ENCODE measurements at regions not wholly inside any gene's neighbourhood (a gene's known extent, or its start where the extent isn't known, plus 50 kb on each side); places are given as distances from the start of the nearest gene placed in this dataset.

DNA sequence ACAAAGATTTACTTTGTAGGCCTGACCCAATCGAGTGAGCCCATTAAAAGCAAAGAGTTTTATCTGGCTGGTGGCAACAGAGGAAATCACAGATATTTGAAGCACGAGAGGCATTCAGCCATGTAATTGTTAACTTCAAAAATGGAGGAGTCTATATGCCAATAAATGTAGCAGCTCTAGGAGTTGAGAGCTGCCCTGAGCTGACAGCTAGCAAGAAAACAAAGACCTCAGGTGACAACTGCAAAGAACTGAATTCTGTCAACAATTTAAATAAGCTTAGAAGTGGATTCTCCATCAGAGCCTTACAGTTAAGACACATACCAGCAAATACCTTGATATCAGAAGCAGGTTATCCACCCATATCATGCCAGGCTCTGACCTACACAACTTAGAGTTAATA lies 463.1 kb upstream of the NEGR1 start:
- Mint-ChIP-seq H3K36me3 (ENCODE audit: low read depth) (no peaks in the 10 kb centered on the region), H3K4me1 (no peaks in the 10 kb centered on the region), H3K27ac (no peak overlapping the region), H3K9me3 (no peaks in the 10 kb centered on the region), H3K27me3 (ENCODE audit: insufficient read depth) (no peaks in the 10 kb centered on the region), H3K4me3 (no peak overlapping the region)
- Histone ChIP-seq H3K27me3 (ENCODE audit: control insufficient read depth, insufficient read depth, low read length, poor library complexity, severe bottlenecking) (no peaks in the 10 kb centered on the region), H3K27ac (ENCODE audit: low read depth, low read length) (no peak overlapping the region), H3K9me3 (ENCODE audit: control insufficient read depth, low read length) (no peaks in the 10 kb centered on the region), H3K4me3 (ENCODE audit: low read length) (no peak overlapping the region), H3K9ac (ENCODE audit: extremely low read depth, low read length, poor library complexity, severe bottlenecking) (no peak overlapping the region), H3K4me1 (ENCODE audit: control insufficient read depth, insufficient read depth, low read length) (no peaks in the 10 kb centered on the region), H3K36me3 (ENCODE audit: control insufficient read depth, insufficient read depth, low read length) (no peaks in the 10 kb centered on the region)
- DNase-seq, result no peak
- TF ChIP-seq, protein P1, sequence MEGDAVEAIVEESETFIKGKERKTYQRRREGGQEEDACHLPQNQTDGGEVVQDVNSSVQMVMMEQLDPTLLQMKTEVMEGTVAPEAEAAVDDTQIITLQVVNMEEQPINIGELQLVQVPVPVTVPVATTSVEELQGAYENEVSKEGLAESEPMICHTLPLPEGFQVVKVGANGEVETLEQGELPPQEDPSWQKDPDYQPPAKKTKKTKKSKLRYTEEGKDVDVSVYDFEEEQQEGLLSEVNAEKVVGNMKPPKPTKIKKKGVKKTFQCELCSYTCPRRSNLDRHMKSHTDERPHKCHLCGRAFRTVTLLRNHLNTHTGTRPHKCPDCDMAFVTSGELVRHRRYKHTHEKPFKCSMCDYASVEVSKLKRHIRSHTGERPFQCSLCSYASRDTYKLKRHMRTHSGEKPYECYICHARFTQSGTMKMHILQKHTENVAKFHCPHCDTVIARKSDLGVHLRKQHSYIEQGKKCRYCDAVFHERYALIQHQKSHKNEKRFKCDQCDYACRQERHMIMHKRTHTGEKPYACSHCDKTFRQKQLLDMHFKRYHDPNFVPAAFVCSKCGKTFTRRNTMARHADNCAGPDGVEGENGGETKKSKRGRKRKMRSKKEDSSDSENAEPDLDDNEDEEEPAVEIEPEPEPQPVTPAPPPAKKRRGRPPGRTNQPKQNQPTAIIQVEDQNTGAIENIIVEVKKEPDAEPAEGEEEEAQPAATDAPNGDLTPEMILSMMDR (conservative IDR thresholded peaks at IDR 0.05), result no peak
- WGBS, 2 experiments (ENCODE audit: insufficient coverage in 1 of 2, insufficient read length in 1 of 2), result 88 to 100% methylated on average over 2 of the region's 2 CpGs

DNA sequence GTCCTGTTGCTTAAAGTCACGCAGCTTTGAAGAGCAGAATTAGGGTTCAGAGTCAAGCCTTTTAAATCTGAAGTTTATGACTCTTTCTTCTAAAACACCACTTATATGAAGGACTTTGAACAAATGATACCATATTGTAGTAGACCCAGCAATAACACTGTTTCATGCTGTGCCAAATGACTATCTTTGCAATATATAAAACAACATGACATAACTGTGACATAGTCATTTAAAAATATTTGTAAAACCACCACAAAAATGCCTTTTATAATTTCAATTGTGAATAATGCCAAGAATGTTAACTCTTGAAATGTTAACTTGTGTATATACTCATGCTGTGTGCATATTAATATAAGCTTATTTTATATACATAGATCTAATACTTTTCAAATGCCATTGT lies 452.1 kb upstream of the NEGR1 start:
- Histone ChIP-seq H3K4me1 (ENCODE audit: control insufficient read depth, insufficient read depth, low read length) (no peaks in the 10 kb centered on the region), H3K27me3 (ENCODE audit: control insufficient read depth, insufficient read depth, low read length, poor library complexity, severe bottlenecking) (no peaks in the 10 kb centered on the region), H3K4me3 (ENCODE audit: low read length) (no peak overlapping the region), H3K36me3 (ENCODE audit: control insufficient read depth, insufficient read depth, low read length) (no peaks in the 10 kb centered on the region), H3K9me3 (ENCODE audit: control insufficient read depth, low read length) (no peaks in the 10 kb centered on the region), H3K27ac (ENCODE audit: low read depth, low read length) (no peak overlapping the region), H3K9ac (ENCODE audit: extremely low read depth, low read length, poor library complexity, severe bottlenecking) (no peak overlapping the region)
- TF ChIP-seq, protein P1 (conservative IDR thresholded peaks at IDR 0.05), result no peak
- Mint-ChIP-seq H3K4me1 (no peaks in the 10 kb centered on the region), H3K27ac (no peak overlapping the region), H3K36me3 (ENCODE audit: low read depth) (peaks cover 9% of the 10 kb centered on the region), H3K9me3 (peaks cover 5% of the 10 kb centered on the region), H3K27me3 (ENCODE audit: insufficient read depth) (no peaks in the 10 kb centered on the region), H3K4me3 (no peak overlapping the region)
- whole genome bisulfite sequencing, 2 experiments (ENCODE audit: insufficient coverage in 1 of 2, insufficient read length in 1 of 2), result 84 to 100% methylated on average over 1 of the region's 1 CpG
- DNase-seq, result no peak

DNA sequence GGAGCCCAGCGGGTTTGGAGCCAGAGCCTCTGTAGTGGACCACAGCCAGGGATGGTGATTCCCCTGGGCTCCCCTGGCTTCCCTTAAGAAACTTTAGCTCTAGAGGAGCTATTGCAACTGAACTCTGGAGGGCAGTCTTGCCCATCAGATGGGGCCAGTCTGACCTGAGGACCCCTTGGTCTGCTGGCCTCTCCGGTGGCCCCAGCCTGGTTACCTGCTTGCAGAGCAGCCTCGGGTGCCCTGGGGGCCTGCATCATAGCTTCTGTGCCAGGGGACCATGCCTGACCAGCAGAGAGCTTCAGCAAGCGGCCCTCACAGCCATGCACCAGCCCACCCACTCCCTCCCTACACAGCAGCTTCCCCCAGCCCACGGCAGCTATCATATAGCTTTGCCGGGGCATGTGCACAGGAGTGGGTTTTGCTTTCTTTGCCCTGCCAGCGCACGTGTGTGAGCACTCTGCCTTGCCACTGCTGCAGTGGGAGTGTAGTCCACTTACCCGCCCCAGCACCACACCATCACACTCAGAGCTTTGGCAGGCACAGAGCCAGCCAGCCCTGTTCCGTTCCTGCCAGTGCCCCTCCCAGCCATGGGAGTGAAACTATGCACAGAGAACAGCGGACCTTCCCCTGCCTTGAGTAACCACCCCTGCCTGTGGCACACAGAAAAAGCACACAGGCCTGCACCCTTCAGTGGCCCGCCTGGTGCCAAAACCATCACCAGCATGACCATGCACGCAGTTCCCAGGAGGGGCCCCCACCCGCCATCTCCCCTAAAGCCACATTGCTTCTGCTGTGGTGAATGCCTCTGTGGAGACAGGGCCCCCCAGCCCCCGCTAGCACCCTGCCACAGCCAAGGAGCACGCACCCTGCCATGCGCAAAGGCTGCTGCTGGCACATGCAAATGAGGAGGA lies 442.9 kb upstream of the NEGR1 start:
- Histone ChIP-seq H3K27ac (ENCODE audit: low read depth, low read length) (no peak overlapping the region), H3K4me3 (ENCODE audit: low read length) (no peak overlapping the region), H3K27me3 (ENCODE audit: control insufficient read depth, insufficient read depth, low read length, poor library complexity, severe bottlenecking) (no peaks in the 10 kb centered on the region), H3K36me3 (ENCODE audit: control insufficient read depth, insufficient read depth, low read length) (no peaks in the 10 kb centered on the region), H3K9ac (ENCODE audit: extremely low read depth, low read length, poor library complexity, severe bottlenecking) (no peak overlapping the region), H3K9me3 (ENCODE audit: control insufficient read depth, low read length) (no peaks in the 10 kb centered on the region), H3K4me1 (ENCODE audit: control insufficient read depth, insufficient read depth, low read length) (no peaks in the 10 kb centered on the region)
- peaks cover 7% of the 10 kb centered on the region for H3K36me3 Mint-ChIP-seq (ENCODE audit: low read depth)
- TF ChIP-seq, protein P1 (conservative IDR thresholded peaks at IDR 0.05), result peak; percentile 88
- no peaks in the 10 kb centered on the region for H3K27me3 Mint-ChIP-seq (ENCODE audit: insufficient read depth)
- no peak overlapping the region for H3K4me3 Mint-ChIP-seq
- peaks cover 3% of the 10 kb centered on the region for H3K9me3 Mint-ChIP-seq
- DNase-seq, result peak; percentile 88
- 90 to 100% methylated on average over 4 to 17 of the region's 17 CpGs for WGBS, 2 experiments (ENCODE audit: insufficient coverage in 1 of 2, insufficient read length in 1 of 2)
- H3K27ac Mint-ChIP-seq, result no peak overlapping the region
- H3K4me1 Mint-ChIP-seq, result no peaks in the 10 kb centered on the region

Data from endodermal cell (in vitro differentiated cells).